A673 (cell line): ENCODE measurements at regions not wholly inside any gene's neighbourhood (a gene's known extent, or its start where the extent isn't known, plus 50 kb on each side); places are given as distances from the start of the nearest gene placed in this dataset.

Experiments
- CTCF ChIP-seq: fragments of 300-800, 200-600 bp; sonication (generic); conservative IDR thresholded peaks from 2 replicates; pipeline ENCODE4 v1.5.1; 2017; ENCODE audit warnings: low read depth, mild to moderate bottlenecking, antibody characterized with exemption, low read length, moderate library complexity, mixed read lengths
- EZH2 ChIP-seq: fragments of 200-600 bp; sonication (generic); IDR thresholded peaks from 2 replicates; pipeline ENCODE4 v1.6.1; 2017; ENCODE audit warnings: borderline replicate concordance, low read depth, mild to moderate bottlenecking, mixed read lengths, antibody characterized with exemption, low read length; ENCODE audit not compliant: poor library complexity, severe bottlenecking

- no peak for TF ChIP-seq CTCF
- TF ChIP-seq EZH2: no peak
Measured at GRCh38 chr2:15708865-15709820, 117.5 kb downstream of the DDX1 start.
